ENCODE measurements at regions not wholly inside any gene's neighbourhood (a gene's known extent, or its start where the extent isn't known, plus 50 kb on each side); places are given as distances from the start of the nearest gene placed in this dataset.

DNA sequence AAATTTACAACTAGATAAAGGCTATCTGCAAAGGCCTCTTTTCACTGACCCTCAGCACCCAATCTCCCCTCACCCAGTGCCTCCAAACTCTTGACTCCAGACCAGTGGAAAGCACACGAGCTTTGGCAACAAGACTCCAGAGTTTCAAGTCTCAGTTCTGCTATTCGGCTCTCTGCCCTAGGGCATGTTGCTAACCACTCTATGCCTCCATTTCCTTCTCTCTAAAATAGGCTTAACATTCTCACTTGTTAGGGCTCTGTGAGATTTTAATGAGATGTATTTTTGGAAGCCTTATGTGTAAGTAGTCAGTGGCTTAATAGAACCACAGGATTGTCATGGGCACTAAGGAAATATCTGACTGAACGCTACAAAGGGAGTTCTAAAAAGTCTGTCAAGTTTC lies 116.5 kb upstream of the IQCM start:
- no peak for TF ChIP-seq POLR2AphosphoS5 (IDR thresholded peaks at IDR 0.05; ENCODE audit: borderline replicate concordance, low read depth, low read length)
- TF ChIP-seq EZH2 (IDR thresholded peaks at IDR 0.05), result no peak
- TF ChIP-seq FOXP2 (optimal IDR thresholded peaks at IDR 0.05; ENCODE audit: control extremely low read depth, extremely low read length, insufficient read depth), result no peak

All from SK-N-MC (cell line).